Stomach smooth muscle (tissue), 2 donors: ENCODE measurements at regions not wholly inside any gene's neighbourhood (a gene's known extent, or its start where the extent isn't known, plus 50 kb on each side); places are given as distances from the start of the nearest gene placed in this dataset.

Source experiments
- H3K27ac ChIP-seq: one replicate; pipeline ENCODE4 v1.7.0; 2013; ENCODE audit warnings: mild to moderate bottlenecking, low read length, inconsistent platforms
- H3K27me3 ChIP-seq, 2 donors: one replicate each; pipeline ENCODE4 v1.7.0; 2013; ENCODE audit warnings: low read length in 2 of 2; ENCODE audit not compliant: insufficient read depth in 2 of 2, control insufficient read depth in 1 of 2
- H3K36me3 ChIP-seq, 2 donors: one replicate each; pipeline ENCODE4 v1.7.0; 2013; ENCODE audit warnings: low read length in 2 of 2; ENCODE audit not compliant: control insufficient read depth in 2 of 2, insufficient read depth in 2 of 2
- H3K4me1 ChIP-seq: one replicate; pipeline ENCODE4 v1.7.0; 2013; ENCODE audit warnings: low read length; ENCODE audit not compliant: control insufficient read depth, insufficient read depth
- H3K4me3 ChIP-seq, 2 donors: one replicate each; pipeline ENCODE4 v1.7.0; 2013; ENCODE audit warnings: low read length in 2 of 2
- H3K9ac ChIP-seq, 2 donors: one replicate each; pipeline ENCODE4 v1.7.0; 2013; ENCODE audit warnings: low read length in 2 of 2, mild to moderate bottlenecking in 1 of 2
- H3K9me3 ChIP-seq, 2 donors: one replicate each; pipeline ENCODE4 v1.7.0; 2013; ENCODE audit warnings: low read length in 2 of 2; ENCODE audit not compliant: control insufficient read depth in 2 of 2
- donor health status: healthy.
- donor health status: Pancreatic carcinoma.

GRCh38 chr4:108492816-108493595, 127.4 kb upstream of the RPL34 start:
- H3K27ac ChIP-seq, result no peak overlapping the region
- H3K9ac ChIP-seq, result no peak overlapping the region
- H3K4me1 ChIP-seq, result no peaks in the 10 kb centered on the region
- H3K27me3 ChIP-seq, result no peaks in the 10 kb centered on the region
- no peak overlapping the region for H3K4me3 ChIP-seq
- H3K9me3 ChIP-seq, result peaks cover 4 to 8% of the 10 kb centered on the region in 2 donors
- no peaks in the 10 kb centered on the region for H3K36me3 ChIP-seq

- no peaks in the 10 kb centered on the region for H3K27me3 ChIP-seq
- no peak overlapping the region for H3K9ac ChIP-seq
- H3K4me1 ChIP-seq, result no peaks in the 10 kb centered on the region
- H3K27ac ChIP-seq, result no peak overlapping the region
- peaks cover 4 to 8% of the 10 kb centered on the region in 2 donors for H3K9me3 ChIP-seq
- no peak overlapping the region for H3K4me3 ChIP-seq
- no peaks in the 10 kb centered on the region for H3K36me3 ChIP-seq
Measured at GRCh38 chr4:108488865-108489264, 131.5 kb upstream of the RPL34 start.

- Histone ChIP-seq H3K36me3 (no peaks in the 10 kb centered on the region), H3K9me3 (no peaks in the 10 kb centered on the region), H3K27me3 (no peaks in the 10 kb centered on the region), H3K9ac (no peak overlapping the region), H3K4me3 (no peak overlapping the region), H3K27ac (no peak overlapping the region), H3K4me1 (no peaks in the 10 kb centered on the region)
Measured at GRCh38 chr4:108486046-108486445, 134.3 kb upstream of the RPL34 start.

- Histone ChIP-seq H3K4me3 (no peak overlapping the region), H3K36me3 (no peaks in the 10 kb centered on the region), H3K4me1 (no peaks in the 10 kb centered on the region), H3K9ac (no peak overlapping the region), H3K27me3 (no peaks in the 10 kb centered on the region), H3K27ac (no peak overlapping the region), H3K9me3 (no peaks in the 10 kb centered on the region)
Measured at GRCh38 chr4:108484187-108484586, 136.2 kb upstream of the RPL34 start.

GRCh38 chr4:108483650-108484049, 136.7 kb upstream of the RPL34 start:
- H3K27me3 ChIP-seq, result no peaks in the 10 kb centered on the region
- H3K27ac ChIP-seq, result no peak overlapping the region
- H3K4me1 ChIP-seq, result no peaks in the 10 kb centered on the region
- H3K9me3 ChIP-seq, result no peaks in the 10 kb centered on the region
- H3K36me3 ChIP-seq, result no peaks in the 10 kb centered on the region
- H3K9ac ChIP-seq, result no peak overlapping the region
- no peak overlapping the region for H3K4me3 ChIP-seq

GRCh38 chr4:108483079-108483478, 137.3 kb upstream of the RPL34 start:
- Histone ChIP-seq H3K4me1 (no peaks in the 10 kb centered on the region), H3K27me3 (no peaks in the 10 kb centered on the region), H3K4me3 (no peak overlapping the region), H3K36me3 (no peaks in the 10 kb centered on the region), H3K9me3 (no peaks in the 10 kb centered on the region), H3K9ac (no peak overlapping the region), H3K27ac (no peak overlapping the region)

- Histone ChIP-seq H3K4me3 (no peak overlapping the region), H3K27me3 (no peaks in the 10 kb centered on the region), H3K36me3 (no peaks in the 10 kb centered on the region), H3K4me1 (no peaks in the 10 kb centered on the region), H3K27ac (no peak overlapping the region), H3K9me3 (no peaks in the 10 kb centered on the region), H3K9ac (no peak overlapping the region)
Measured at GRCh38 chr4:108480881-108481280, 139.5 kb upstream of the RPL34 start.

- H3K4me3 ChIP-seq, result no peak overlapping the region
- H3K36me3 ChIP-seq, result no peaks in the 10 kb centered on the region
- H3K9ac ChIP-seq, result no peak overlapping the region
- no peaks in the 10 kb centered on the region for H3K4me1 ChIP-seq
- no peaks in the 10 kb centered on the region for H3K27me3 ChIP-seq
- H3K27ac ChIP-seq, result no peak overlapping the region
- no peaks in the 10 kb centered on the region for H3K9me3 ChIP-seq
Measured at GRCh38 chr4:108477527-108478108, 142.8 kb upstream of the RPL34 start.

GRCh38 chr4:108473163-108473720, 147.1 kb upstream of the RPL34 start:
- Histone ChIP-seq H3K9ac (no peak overlapping the region), H3K36me3 (no peaks in the 10 kb centered on the region), H3K9me3 (no peaks in the 10 kb centered on the region), H3K27me3 (no peaks in the 10 kb centered on the region), H3K4me3 (no peak overlapping the region), H3K4me1 (no peaks in the 10 kb centered on the region), H3K27ac (no peak overlapping the region)

GRCh38 chr4:108466936-108467902, 153.2 kb upstream of the RPL34 start:
- Histone ChIP-seq H3K9ac (no peak overlapping the region), H3K9me3 (no peaks in the 10 kb centered on the region), H3K27ac (no peak overlapping the region), H3K4me1 (no peaks in the 10 kb centered on the region), H3K27me3 (no peaks in the 10 kb centered on the region), H3K4me3 (no peak overlapping the region), H3K36me3 (no peaks in the 10 kb centered on the region)
